K562 (cell line): ENCODE measurements at regions not wholly inside any gene's neighbourhood (a gene's known extent, or its start where the extent isn't known, plus 50 kb on each side); places are given as distances from the start of the nearest gene placed in this dataset.

Source experiments
- ATAC-seq: fragments of 200-7000 bp; cut with Tn5 transposase; 3 replicates; pipeline ENCODE4 v1.9.1; 2020; ENCODE audit warnings: moderate library complexity
- BruUV-seq: library from RNA; stranded (reverse); fragments of 400-500 nt; replicated peaks from 2 replicates; lab custom pipeline; 2021; lab: Mats Ljungman, UMichigan
- CTCF ChIA-PET: fragments of 300-600 bp; formaldehyde crosslinking; extraction: SDS; loops from one replicate; lab custom pipeline; 2021; ENCODE audit warnings: low intra/inter-chr PET ratio; lab: Yijun Ruan, JAX
- POLR2A ChIA-PET: fragments of 300-600, 350-650 bp; sonication (Branson Sonifier 250); formaldehyde crosslinking; extraction: SDS; loops from one replicate; lab custom pipeline; 2021; ENCODE audit warnings: antibody characterized with exemption, inconsistent platforms; lab: Yijun Ruan, JAX
- DNase-seq, 4 experiments: peaks; one replicate each; pipeline versions ENCODE4 v3.0.0 to v3.0.0-alpha.2; 2011 to 2018; ENCODE audit warnings: low spot score in 3 of 4, mixed read lengths in 3 of 4; ENCODE audit errors: extremely low read depth in 1 of 4
- FAIRE-seq: peaks from 2 replicates; lab custom pipeline; 2011; peaks lifted over from hg19 to GRCh38; lab: Jason Lieb, UNC
- H2AFZ ChIP-seq: 2 replicates; pipeline ENCODE4 v1.6.0; 2011; ENCODE audit warnings: low read depth, low read length, control low read depth, inconsistent platforms
- H3K27ac ChIP-seq: fragments of 200-600 bp; 3 replicates; pipeline ENCODE4 v1.8.0; 2011; ENCODE audit warnings: low read depth, mild to moderate bottlenecking, control low read depth, inconsistent platforms, low read length, moderate library complexity, mixed read lengths; ENCODE audit errors: extremely low read depth
- H3K27me3 ChIP-seq, 2 experiments: fragments of 300-600 bp in 1 of 2; 2 replicates in 1 of 2; 3 replicates in 1 of 2; pipeline versions ENCODE4 v1.6.0 to v1.8.0; 2011; ENCODE audit warnings: inconsistent platforms in 2 of 2, low read length in 2 of 2, mild to moderate bottlenecking in 1 of 2, mixed read lengths in 1 of 2, moderate library complexity in 1 of 2; ENCODE audit not compliant: control insufficient read depth in 2 of 2, insufficient read depth in 2 of 2
- H3K36me3 ChIP-seq: fragments of 300-600 bp; 3 replicates; pipeline ENCODE4 v1.8.0; 2011; ENCODE audit warnings: mild to moderate bottlenecking, low read length, inconsistent platforms; ENCODE audit not compliant: control insufficient read depth, insufficient read depth
- H3K4me1 ChIP-seq, 2 experiments: fragments of 200-600 bp in 1 of 2; replicated peaks in 1 of 2; 2 replicates in 1 of 2; 3 replicates in 1 of 2; pipeline versions ENCODE4 v1.5.1 to v1.8.0; 2011; ENCODE audit warnings: inconsistent platforms in 2 of 2, low read length in 2 of 2, mild to moderate bottlenecking in 1 of 2, mixed read lengths in 1 of 2, moderate library complexity in 1 of 2; ENCODE audit not compliant: control insufficient read depth in 2 of 2, insufficient read depth in 2 of 2
- H3K4me2 ChIP-seq: 2 replicates; pipeline ENCODE4 v1.6.1; 2011; ENCODE audit warnings: low read length, control low read depth, inconsistent platforms, mixed read lengths; ENCODE audit not compliant: insufficient read depth
- H3K4me3 ChIP-seq: fragments of 200-600 bp; sonication (generic), shearing (Covaris generic); 2 replicates; pipeline ENCODE4 v1.5.1; 2016; ENCODE audit warnings: control low read depth, inconsistent platforms
- H3K79me2 ChIP-seq: fragments of 200-600 bp; 3 replicates; pipeline ENCODE4 v1.8.0; 2011; ENCODE audit warnings: low read length, inconsistent platforms; ENCODE audit not compliant: control insufficient read depth, insufficient read depth
- H3K9ac ChIP-seq, 2 experiments: 2 replicates each; pipeline versions ENCODE4 v1.6.0 to v1.6.1; 2011; ENCODE audit warnings: low read depth in 2 of 2, low read length in 2 of 2, control low read depth in 1 of 2, inconsistent platforms in 1 of 2, mild to moderate bottlenecking in 1 of 2, mixed read lengths in 1 of 2; ENCODE audit not compliant: insufficient read depth in 1 of 2
- H3K9me1 ChIP-seq: one replicate; pipeline ENCODE4 v1.6.0; 2011; ENCODE audit warnings: inconsistent platforms, mild to moderate bottlenecking, low read length, moderate library complexity; ENCODE audit not compliant: control insufficient read depth, insufficient read depth
- H3K9me3 ChIP-seq: replicated peaks from 2 replicates; pipeline ENCODE4 v1.5.1; 2011; ENCODE audit warnings: low read depth, low read length, inconsistent platforms; ENCODE audit not compliant: control insufficient read depth, insufficient read depth
- H4K20me1 ChIP-seq: replicated peaks from 2 replicates; pipeline ENCODE4 v1.6.1; 2011; ENCODE audit warnings: low read length, inconsistent platforms, mixed read lengths; ENCODE audit not compliant: control insufficient read depth, insufficient read depth
- GATA2 ChIP-seq: sonication (generic); formaldehyde crosslinking; IDR thresholded peaks from 2 replicates; pipeline ENCODE4 v1.4.0; 2020; ENCODE audit warnings: mild to moderate bottlenecking, missing genetic modification reagents
- NELFE ChIP-seq: IDR thresholded peaks from 2 replicates; pipeline ENCODE4 v1.6.1; 2011; ENCODE audit warnings: mild to moderate bottlenecking; ENCODE audit not compliant: insufficient read depth, insufficient read length
- NR2C2 ChIP-seq, 2 experiments: fragments of 200-800 bp in 1 of 2; sonication (Bioruptor generic) in 1 of 2; sonication (generic) in 1 of 2; formaldehyde crosslinking in 1 of 2; IDR thresholded peaks; 2 replicates each; pipeline versions ENCODE4 v1.6.1 to v1.8.0; 2016 to 2022; ENCODE audit warnings: mild to moderate bottlenecking in 1 of 2, missing compliant biosample characterization in 1 of 2, missing genetic modification characterization in 1 of 2, missing genetic modification reagents in 1 of 2
- PTBP1 ChIP-seq: fragments of 200-400 bp; formaldehyde crosslinking; IDR thresholded peaks from 2 replicates; pipeline ENCODE4 v1.6.1; 2017; ENCODE audit warnings: low read depth, low read length
- UBTF ChIP-seq, 2 experiments: IDR thresholded peaks; 2 replicates each; pipeline ENCODE4 v1.6.1; 2012; ENCODE audit warnings: improper control_type of control experiment in 2 of 2, low read depth in 2 of 2, low read length in 2 of 2, borderline replicate concordance in 1 of 2
- ZNF589 ChIP-seq: fragments of 200-800 bp; sonication (Bioruptor generic); IDR thresholded peaks from 2 replicates; pipeline ENCODE4 v1.6.1; 2016; ENCODE audit warnings: low read depth, missing genetic modification characterization, missing compliant biosample characterization
- WGBS: fragments of 100-300 bp; shearing (Covaris generic); methylation state at CpG from one replicate; pipeline ENCODE4 v1.1.6; 2016; ENCODE audit warnings: low coverage, mixed read lengths; ENCODE audit not compliant: insufficient coverage; ENCODE audit errors: missing lambda C conversion rate; 5-methylcytosine and 5-hydroxymethylcytosine counted together
- in situ Hi-C: fragments of 300-500 bp; cut with MboI; formaldehyde crosslinking; loops from 4 replicates; pipeline ENCODE4 v1.15.0; 2018; ENCODE audit warnings: inconsistent platforms, mixed read lengths
- intact Hi-C: fragments of 100-400 bp; cut with micrococcal nuclease; formaldehyde crosslinking; loops from 2 replicates; pipeline ENCODE4 v1.14.2; 2022
- TF ChIP-seq, protein P1 (sequence below): fragments of 450-650 bp; formaldehyde crosslinking; conservative IDR thresholded peaks from 2 replicates; pipeline ENCODE4 v1.4.0; 2022; ENCODE audit warnings: mild to moderate bottlenecking, missing genetic modification characterization
- TF ChIP-seq, protein P2 (sequence below): fragments of 450-650 bp; formaldehyde crosslinking; IDR thresholded peaks from 2 replicates; pipeline ENCODE4 v1.4.0; 2020; ENCODE audit warnings: mild to moderate bottlenecking
- TF ChIP-seq, protein P3 (sequence below): fragments of 250-450 bp; sonication (Bioruptor Pico); IDR thresholded peaks from 2 replicates; pipeline ENCODE4 v1.4.0; 2020

DNA sequence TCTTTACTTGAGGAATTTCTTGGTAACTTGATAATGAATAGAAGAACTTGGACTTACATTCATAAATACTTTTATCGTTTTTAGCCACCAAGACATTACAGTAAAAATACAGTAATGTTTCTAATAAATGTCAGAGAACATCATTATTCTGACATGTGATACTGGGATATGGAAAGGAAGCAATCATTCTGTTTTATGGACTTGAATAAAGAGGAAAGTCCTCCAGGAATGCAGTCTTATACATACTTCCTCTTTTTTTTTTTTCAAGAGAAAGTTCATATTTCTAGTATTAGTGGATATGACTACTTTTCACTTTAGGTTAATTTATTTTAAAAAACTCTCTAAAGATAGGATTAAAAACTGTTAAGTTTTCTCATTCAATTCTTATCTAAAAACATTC is 220.0 kb upstream of the SEMA3C start:
- DNase-seq = no peak
- H3K36me3 ChIP-seq = no peaks in the 10 kb centered on the region
- no peak overlapping the region for H3K9ac ChIP-seq
- H3K27me3 ChIP-seq = no peaks in the 10 kb centered on the region
- H2AFZ ChIP-seq = no peak overlapping the region
- POLR2A ChIA-PET = no interaction called here
- no peaks in the 10 kb centered on the region for H3K79me2 ChIP-seq
- CTCF ChIA-PET = no interaction called here
- ATAC-seq = no peak
- no peak overlapping the region for H3K4me3 ChIP-seq
- FAIRE-seq = no peak
- no peaks in the 10 kb centered on the region for H4K20me1 ChIP-seq
- in situ Hi-C loops (no loop called here), intact Hi-C loops (no loop called here)
- H3K27ac ChIP-seq = no peak overlapping the region
- BruUV-seq = no TSS peak
- no peaks in the 10 kb centered on the region for H3K9me1 ChIP-seq
- H3K9me3 ChIP-seq = no peaks in the 10 kb centered on the region
- H3K4me1 ChIP-seq = no peaks in the 10 kb centered on the region
- WGBS = 0% methylated on average over 1 of the region's 1 CpG
- TF ChIP-seq UBTF (IDR thresholded peaks at IDR 0.05; ENCODE audit: borderline replicate concordance in 1 of 2, low read depth in 2 of 2, low read length in 2 of 2) = no peak
- TF ChIP-seq, protein P1, sequence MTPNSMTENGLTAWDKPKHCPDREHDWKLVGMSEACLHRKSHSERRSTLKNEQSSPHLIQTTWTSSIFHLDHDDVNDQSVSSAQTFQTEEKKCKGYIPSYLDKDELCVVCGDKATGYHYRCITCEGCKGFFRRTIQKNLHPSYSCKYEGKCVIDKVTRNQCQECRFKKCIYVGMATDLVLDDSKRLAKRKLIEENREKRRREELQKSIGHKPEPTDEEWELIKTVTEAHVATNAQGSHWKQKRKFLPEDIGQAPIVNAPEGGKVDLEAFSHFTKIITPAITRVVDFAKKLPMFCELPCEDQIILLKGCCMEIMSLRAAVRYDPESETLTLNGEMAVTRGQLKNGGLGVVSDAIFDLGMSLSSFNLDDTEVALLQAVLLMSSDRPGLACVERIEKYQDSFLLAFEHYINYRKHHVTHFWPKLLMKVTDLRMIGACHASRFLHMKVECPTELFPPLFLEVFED (CRISPR knock-in tag) = no peak
- TF ChIP-seq NR2C2 (CRISPR knock-in tag; IDR thresholded peaks at IDR 0.05) = no peak
- no peak for TF ChIP-seq NR2C2 (tag; IDR thresholded peaks at IDR 0.05)
- TF ChIP-seq PTBP1 = no peak
- no peak for TF ChIP-seq NELFE
- TF ChIP-seq, protein P2, sequence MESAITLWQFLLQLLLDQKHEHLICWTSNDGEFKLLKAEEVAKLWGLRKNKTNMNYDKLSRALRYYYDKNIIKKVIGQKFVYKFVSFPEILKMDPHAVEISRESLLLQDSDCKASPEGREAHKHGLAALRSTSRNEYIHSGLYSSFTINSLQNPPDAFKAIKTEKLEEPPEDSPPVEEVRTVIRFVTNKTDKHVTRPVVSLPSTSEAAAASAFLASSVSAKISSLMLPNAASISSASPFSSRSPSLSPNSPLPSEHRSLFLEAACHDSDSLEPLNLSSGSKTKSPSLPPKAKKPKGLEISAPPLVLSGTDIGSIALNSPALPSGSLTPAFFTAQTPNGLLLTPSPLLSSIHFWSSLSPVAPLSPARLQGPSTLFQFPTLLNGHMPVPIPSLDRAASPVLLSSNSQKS (CRISPR knock-in tag) = no peak
- no peak for TF ChIP-seq ZNF589 (CRISPR knock-in tag)
- no peak for TF ChIP-seq GATA2 (CRISPR knock-in tag)
- TF ChIP-seq, protein P3, sequence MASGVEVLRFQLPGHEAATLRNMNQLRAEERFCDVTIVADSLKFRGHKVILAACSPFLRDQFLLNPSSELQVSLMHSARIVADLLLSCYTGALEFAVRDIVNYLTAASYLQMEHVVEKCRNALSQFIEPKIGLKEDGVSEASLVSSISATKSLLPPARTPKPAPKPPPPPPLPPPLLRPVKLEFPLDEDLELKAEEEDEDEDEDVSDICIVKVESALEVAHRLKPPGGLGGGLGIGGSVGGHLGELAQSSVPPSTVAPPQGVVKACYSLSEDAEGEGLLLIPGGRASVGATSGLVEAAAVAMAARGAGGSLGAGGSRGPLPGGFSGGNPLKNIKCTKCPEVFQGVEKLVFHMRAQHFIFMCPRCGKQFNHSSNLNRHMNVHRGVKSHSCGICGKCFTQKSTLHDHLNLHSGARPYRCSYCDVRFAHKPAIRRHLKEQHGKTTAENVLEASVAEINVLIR (CRISPR knock-in tag) = no peak
- no peak overlapping the region for H3K4me2 ChIP-seq
